Esophagus squamous epithelium (tissue), 4 donors: ENCODE measurements at regions not wholly inside any gene's neighbourhood (a gene's known extent, or its start where the extent isn't known, plus 50 kb on each side); places are given as distances from the start of the nearest gene placed in this dataset.

Source experiments
- POLR2A ChIP-seq, 4 donors: fragments of 450-650 bp; IDR thresholded peaks; one replicate each; pipeline ENCODE4 v1.6.1; 2017; ENCODE audit warnings: antibody characterized with exemption in 4 of 4, mild to moderate bottlenecking in 4 of 4, moderate library complexity in 3 of 4
- TF ChIP-seq, protein P1 (sequence below), 6 experiments: fragments of 450-650 bp in 4 of 6; fragments of 200-600 bp in 2 of 6; sonication (generic) in 2 of 6; IDR thresholded peaks; one replicate each; pipeline ENCODE4 v1.5.1; 2016 to 2019; ENCODE audit warnings: antibody characterized with exemption in 6 of 6, mild to moderate bottlenecking in 4 of 6, moderate library complexity in 4 of 6

DNA sequence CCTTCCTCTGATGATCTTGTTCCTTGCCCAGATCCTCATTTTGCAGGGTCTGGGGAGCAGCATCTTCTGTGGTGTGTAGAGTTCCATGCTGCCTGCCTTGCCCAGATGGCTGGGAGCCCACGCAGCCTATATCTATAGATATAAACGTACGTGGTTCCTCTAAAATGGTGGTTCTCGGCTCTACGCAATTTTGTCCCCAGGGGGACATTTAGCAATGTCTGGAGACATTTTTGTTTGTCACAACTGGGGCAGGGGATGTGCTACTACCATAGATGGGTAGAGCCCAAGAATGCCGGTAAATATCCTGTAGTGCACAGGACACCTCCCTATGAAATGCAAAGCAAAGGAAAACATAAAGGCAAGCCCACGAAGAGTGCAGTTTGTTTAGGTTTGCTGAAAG, 98.4 kb upstream of the SPACA1 start:
- TF ChIP-seq, protein P1, sequence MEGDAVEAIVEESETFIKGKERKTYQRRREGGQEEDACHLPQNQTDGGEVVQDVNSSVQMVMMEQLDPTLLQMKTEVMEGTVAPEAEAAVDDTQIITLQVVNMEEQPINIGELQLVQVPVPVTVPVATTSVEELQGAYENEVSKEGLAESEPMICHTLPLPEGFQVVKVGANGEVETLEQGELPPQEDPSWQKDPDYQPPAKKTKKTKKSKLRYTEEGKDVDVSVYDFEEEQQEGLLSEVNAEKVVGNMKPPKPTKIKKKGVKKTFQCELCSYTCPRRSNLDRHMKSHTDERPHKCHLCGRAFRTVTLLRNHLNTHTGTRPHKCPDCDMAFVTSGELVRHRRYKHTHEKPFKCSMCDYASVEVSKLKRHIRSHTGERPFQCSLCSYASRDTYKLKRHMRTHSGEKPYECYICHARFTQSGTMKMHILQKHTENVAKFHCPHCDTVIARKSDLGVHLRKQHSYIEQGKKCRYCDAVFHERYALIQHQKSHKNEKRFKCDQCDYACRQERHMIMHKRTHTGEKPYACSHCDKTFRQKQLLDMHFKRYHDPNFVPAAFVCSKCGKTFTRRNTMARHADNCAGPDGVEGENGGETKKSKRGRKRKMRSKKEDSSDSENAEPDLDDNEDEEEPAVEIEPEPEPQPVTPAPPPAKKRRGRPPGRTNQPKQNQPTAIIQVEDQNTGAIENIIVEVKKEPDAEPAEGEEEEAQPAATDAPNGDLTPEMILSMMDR (IDR thresholded peaks at IDR 0.05) = no peak
- TF ChIP-seq POLR2A (IDR thresholded peaks at IDR 0.05) = no peak
